ENCODE measurements at regions not wholly inside any gene's neighbourhood (a gene's known extent, or its start where the extent isn't known, plus 50 kb on each side); places are given as distances from the start of the nearest gene placed in this dataset.

DNA sequence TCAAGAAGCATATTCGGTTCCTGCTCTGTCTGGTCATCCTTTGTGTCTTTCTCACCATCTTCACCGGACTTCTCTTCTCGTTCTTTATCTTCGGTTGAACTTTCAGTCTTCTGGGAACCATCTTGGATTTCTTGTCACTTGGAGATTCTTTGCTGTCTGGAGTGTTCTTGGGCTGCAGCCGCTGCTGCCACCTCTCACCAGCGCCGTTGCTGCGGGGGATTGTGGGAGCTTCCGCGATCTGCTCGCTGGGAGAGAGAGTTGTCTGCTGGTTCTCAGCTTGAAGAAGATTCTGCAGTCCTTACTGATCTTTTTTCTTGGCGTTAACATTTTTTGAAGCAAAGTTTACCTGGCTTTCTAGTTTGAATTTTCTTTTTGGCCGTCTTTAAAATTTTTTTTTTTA is 1165.2 kb upstream of the PRMT6 start:
- no peak for TF ChIP-seq CTCF (IDR thresholded peaks at IDR 0.05; ENCODE audit: low read depth, low read length)
- no peaks in the 10 kb centered on the region for H3K4me1 ChIP-seq (ENCODE audit: low read depth)

GRCh38 chr1:105894006-105894405 is 1162.5 kb upstream of the PRMT6 start:
- no peak for TF ChIP-seq CTCF (IDR thresholded peaks at IDR 0.05; ENCODE audit: low read depth, low read length)
- no peaks in the 10 kb centered on the region for H3K36me3 ChIP-seq
- H3K4me3 ChIP-seq = no peak overlapping the region
- no peaks in the 10 kb centered on the region for H3K27me3 ChIP-seq
- no peak for DNase-seq (ENCODE audit: low read depth in 1 of 2, low spot score in 1 of 2)
- H3K9me3 ChIP-seq (ENCODE audit: low read depth) = no peaks in the 10 kb centered on the region
- no peaks in the 10 kb centered on the region for H3K4me1 ChIP-seq (ENCODE audit: low read depth)
- no peak overlapping the region for H3K27ac ChIP-seq

More for the DNA sequence above, 1165.2 kb upstream of the PRMT6 start:
- Histone ChIP-seq H3K36me3 (no peaks in the 10 kb centered on the region), H3K9me3 (ENCODE audit: low read depth) (no peaks in the 10 kb centered on the region), H3K27ac (no peak overlapping the region), H3K27me3 (no peaks in the 10 kb centered on the region), H3K4me3 (no peak overlapping the region)
- DNase-seq (ENCODE audit: low read depth in 1 of 2, low spot score in 1 of 2) = no peak

DNA sequence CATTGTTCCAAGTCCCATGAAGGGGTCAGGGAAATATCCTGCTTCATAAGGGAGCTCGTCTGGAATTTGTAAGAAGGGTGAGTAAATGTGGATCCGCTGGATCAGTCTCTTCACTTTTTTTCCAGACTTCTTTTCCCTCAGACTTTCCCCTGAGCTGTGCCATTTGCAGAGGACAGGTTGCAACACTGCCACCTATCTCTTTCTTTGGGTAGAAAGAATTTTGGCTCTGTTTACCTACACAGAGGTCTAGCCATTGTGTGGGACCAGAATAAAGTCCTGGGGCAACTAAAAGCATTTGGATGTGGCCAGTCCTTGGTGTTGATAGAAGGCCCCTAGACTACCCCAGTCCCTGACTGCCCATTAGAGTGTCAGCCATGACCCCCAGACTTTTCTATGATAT is 1146.7 kb upstream of the PRMT6 start:
- Histone ChIP-seq H3K27ac (no peak overlapping the region), H3K9me3 (ENCODE audit: low read depth) (no peaks in the 10 kb centered on the region), H3K4me1 (ENCODE audit: low read depth) (no peaks in the 10 kb centered on the region), H3K27me3 (no peaks in the 10 kb centered on the region), H3K4me3 (no peak overlapping the region), H3K36me3 (no peaks in the 10 kb centered on the region)
- DNase-seq (ENCODE audit: low read depth in 1 of 2, low spot score in 1 of 2) = no peak
- no peak for TF ChIP-seq CTCF (IDR thresholded peaks at IDR 0.05; ENCODE audit: low read depth, low read length)

DNA sequence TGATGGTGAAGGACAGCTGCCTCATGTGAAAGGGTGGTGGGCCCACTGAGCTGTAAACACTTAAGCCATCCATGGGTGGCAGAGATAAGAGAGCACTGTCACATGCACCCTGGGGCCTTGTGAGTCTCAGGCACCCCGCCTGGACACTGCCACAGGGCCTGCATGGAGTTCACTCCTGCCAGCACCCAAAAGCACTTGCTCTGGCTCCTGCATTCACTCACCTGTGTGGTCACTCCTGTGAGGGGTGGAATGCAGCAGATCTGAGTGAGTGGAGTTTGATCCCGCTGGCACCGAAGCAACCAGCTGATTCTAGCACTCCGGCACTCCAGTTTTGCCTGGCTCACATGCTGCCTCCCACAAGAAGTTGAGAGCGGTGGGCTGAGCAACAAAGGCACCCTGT is 1142.1 kb upstream of the PRMT6 start:
- Histone ChIP-seq H3K36me3 (no peaks in the 10 kb centered on the region), H3K27me3 (no peaks in the 10 kb centered on the region), H3K4me1 (ENCODE audit: low read depth) (no peaks in the 10 kb centered on the region), H3K27ac (no peak overlapping the region), H3K9me3 (ENCODE audit: low read depth) (no peaks in the 10 kb centered on the region), H3K4me3 (no peak overlapping the region)
- DNase-seq (ENCODE audit: low read depth in 1 of 2, low spot score in 1 of 2) = no peak
- TF ChIP-seq CTCF (IDR thresholded peaks at IDR 0.05; ENCODE audit: low read depth, low read length) = no peak

GRCh38 chr1:105934806-105935205 is 1121.7 kb upstream of the PRMT6 start:
- Histone ChIP-seq H3K27me3 (no peaks in the 10 kb centered on the region), H3K4me3 (no peak overlapping the region), H3K9me3 (ENCODE audit: low read depth) (no peaks in the 10 kb centered on the region), H3K36me3 (no peaks in the 10 kb centered on the region), H3K4me1 (ENCODE audit: low read depth) (peaks cover 10% of the 10 kb centered on the region), H3K27ac (no peak overlapping the region)
- no peak for DNase-seq (ENCODE audit: low read depth in 1 of 2, low spot score in 1 of 2)
- TF ChIP-seq CTCF (IDR thresholded peaks at IDR 0.05; ENCODE audit: low read depth, low read length) = no peak

DNA sequence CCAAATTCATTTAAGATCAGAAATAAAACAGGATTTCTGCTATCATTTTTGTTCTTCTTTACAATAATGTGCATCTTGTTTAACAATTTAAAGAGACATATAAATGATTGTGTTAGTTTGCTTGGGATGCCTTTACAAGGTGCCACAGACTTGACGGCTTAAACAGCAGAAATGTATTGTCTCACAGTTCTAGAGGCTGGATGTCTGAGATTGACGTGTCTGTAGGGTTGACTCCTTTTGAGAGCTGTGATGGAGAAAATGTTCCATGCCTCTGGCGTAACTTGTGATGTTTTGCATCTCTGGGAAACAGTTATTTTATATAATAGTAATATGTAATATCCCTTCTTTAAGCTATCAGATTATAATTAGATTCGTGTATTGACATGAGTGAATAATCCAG is 1091.6 kb upstream of the PRMT6 start:
- Histone ChIP-seq H3K4me3 (no peak overlapping the region), H3K27me3 (no peaks in the 10 kb centered on the region), H3K9me3 (ENCODE audit: low read depth) (peaks cover 7% of the 10 kb centered on the region), H3K36me3 (no peaks in the 10 kb centered on the region), H3K27ac (no peak overlapping the region), H3K4me1 (ENCODE audit: low read depth) (no peaks in the 10 kb centered on the region)
- DNase-seq (ENCODE audit: low read depth in 1 of 2, low spot score in 1 of 2) = no peak
- no peak for TF ChIP-seq CTCF (IDR thresholded peaks at IDR 0.05; ENCODE audit: low read depth, low read length)

All from cardiac muscle cell (in vitro differentiated cells and primary cell).